WTC11 (cell line): ENCODE measurements at regions not wholly inside any gene's neighbourhood (a gene's known extent, or its start where the extent isn't known, plus 50 kb on each side); places are given as distances from the start of the nearest gene placed in this dataset.

Source experiments
- ATAC-seq: fragments of 200-7000 bp; cut with Tn5 transposase; 2 replicates; pipeline ENCODE4 v1.10.0; 2021; ENCODE audit warnings: mild to moderate bottlenecking, moderate library complexity
- CTCF ChIA-PET: fragments of 300-600 bp; sonication (Branson Sonifier 250); formaldehyde crosslinking; loops from one replicate; lab custom pipeline; 2021; ENCODE audit warnings: antibody characterized with exemption; lab: Charles Lee
- POLR2A ChIA-PET: fragments of 350-600 bp; sonication (Branson Sonifier 250); formaldehyde crosslinking; loops from one replicate; lab custom pipeline; 2021; ENCODE audit warnings: antibody characterized with exemption; lab: Charles Lee
- DNase-seq: peaks from one replicate; pipeline ENCODE4 v3.0.0; 2021; ENCODE audit warnings: low spot score
- H3K27ac Mint-ChIP-seq: 2 replicates; pipeline ENCODE4 v1.8.0; 2021; ENCODE audit warnings: mixed read lengths
- H3K27me3 Mint-ChIP-seq: 2 replicates; pipeline ENCODE4 v1.8.0; 2021; ENCODE audit warnings: low read depth, mild to moderate bottlenecking, moderate library complexity, mixed read lengths
- H3K36me3 Mint-ChIP-seq: 2 replicates; pipeline ENCODE4 v1.8.0; 2021; ENCODE audit warnings: mixed read lengths
- H3K4me1 Mint-ChIP-seq: 2 replicates; pipeline ENCODE4 v1.8.0; 2022; ENCODE audit warnings: mixed read lengths
- H3K4me3 Mint-ChIP-seq: 2 replicates; pipeline ENCODE4 v1.8.0; 2021; ENCODE audit warnings: mild to moderate bottlenecking, moderate library complexity, mixed read lengths
- H3K9me3 Mint-ChIP-seq: 2 replicates; pipeline ENCODE4 v1.8.0; 2021; ENCODE audit warnings: mixed read lengths
- EMX1 ChIP-seq: fragments of 250-450 bp; sonication (Bioruptor Pico); IDR thresholded peaks from 2 replicates; pipeline ENCODE4 v1.8.0; 2021; ENCODE audit warnings: mild to moderate bottlenecking
- ESRRA ChIP-seq: sonication (generic); formaldehyde crosslinking; IDR thresholded peaks from 2 replicates; pipeline ENCODE4 v1.8.1; 2022; ENCODE audit warnings: mild to moderate bottlenecking, missing genetic modification reagents, borderline replicate concordance
- GRHL2 ChIP-seq: fragments of 250-450 bp; sonication (Bioruptor Pico); IDR thresholded peaks from 2 replicates; pipeline ENCODE4 v1.8.0; 2022; ENCODE audit warnings: mild to moderate bottlenecking, moderate library complexity; ENCODE audit not compliant: insufficient replicate concordance, severe bottlenecking
- JAZF1 ChIP-seq: fragments of 250-450 bp; sonication (Bioruptor Pico); IDR thresholded peaks from 2 replicates; pipeline ENCODE4 v1.9.0; 2021; ENCODE audit warnings: moderate library complexity, mild to moderate bottlenecking, inconsistent platforms
- KAT7 ChIP-seq: sonication (generic); formaldehyde crosslinking; IDR thresholded peaks from 2 replicates; pipeline ENCODE4 v1.8.1; 2023; ENCODE audit warnings: missing genetic modification reagents, mild to moderate bottlenecking, borderline replicate concordance
- MXD4 ChIP-seq: fragments of 250-450 bp; sonication (Bioruptor Pico); IDR thresholded peaks from 2 replicates; pipeline ENCODE4 v1.8.0; 2021; ENCODE audit warnings: mild to moderate bottlenecking, moderate library complexity, borderline replicate concordance
- MYBL2 ChIP-seq: sonication (generic); formaldehyde crosslinking; IDR thresholded peaks from 2 replicates; pipeline ENCODE4 v1.8.1; 2023; ENCODE audit warnings: mild to moderate bottlenecking, moderate library complexity, missing genetic modification reagents
- NFATC4 ChIP-seq: fragments of 250-450 bp; sonication (Bioruptor Pico); IDR thresholded peaks from 2 replicates; pipeline ENCODE4 v1.9.0; 2021; ENCODE audit warnings: mild to moderate bottlenecking
- OVOL2 ChIP-seq: fragments of 250-450 bp; sonication (Bioruptor Pico); IDR thresholded peaks from 2 replicates; pipeline ENCODE4 v1.9.0; 2021; ENCODE audit warnings: mild to moderate bottlenecking, borderline replicate concordance
- TCF7 ChIP-seq: sonication (generic); formaldehyde crosslinking; IDR thresholded peaks from 2 replicates; pipeline ENCODE4 v1.8.0; 2022; ENCODE audit warnings: mild to moderate bottlenecking, low read depth, missing genetic modification reagents, moderate library complexity
- ZNF425 ChIP-seq: fragments of 250-450 bp; sonication (Bioruptor Pico); conservative IDR thresholded peaks from 2 replicates; pipeline ENCODE4 v1.9.0; 2021; ENCODE audit warnings: mild to moderate bottlenecking
- TF ChIP-seq, protein P1 (sequence below): fragments of 250-450 bp; sonication (Bioruptor Pico); IDR thresholded peaks from 2 replicates; pipeline ENCODE4 v1.8.0; 2021; ENCODE audit warnings: mild to moderate bottlenecking
- TF ChIP-seq, protein P2 (sequence below): sonication (generic); formaldehyde crosslinking; IDR thresholded peaks from 2 replicates; pipeline ENCODE4 v1.8.1; 2022; ENCODE audit warnings: mild to moderate bottlenecking, moderate library complexity, missing genetic modification reagents
- TF ChIP-seq, protein P3 (sequence below): sonication (generic); formaldehyde crosslinking; IDR thresholded peaks from 2 replicates; pipeline ENCODE4 v1.8.1; 2022; ENCODE audit warnings: low read depth, mild to moderate bottlenecking, moderate library complexity, missing genetic modification reagents, borderline replicate concordance
- TF ChIP-seq, protein P4 (sequence below): sonication (generic); formaldehyde crosslinking; IDR thresholded peaks from 2 replicates; pipeline ENCODE4 v1.8.0; 2022; ENCODE audit warnings: mild to moderate bottlenecking, missing genetic modification reagents
- TF ChIP-seq, protein P5 (sequence below): sonication (generic); formaldehyde crosslinking; IDR thresholded peaks from 2 replicates; pipeline ENCODE4 v1.8.1; 2023; ENCODE audit warnings: mild to moderate bottlenecking, missing genetic modification reagents, moderate library complexity
- TF ChIP-seq, protein P6 (sequence below): fragments of 250-450 bp; sonication (Bioruptor Pico); IDR thresholded peaks from 2 replicates; pipeline ENCODE4 v1.9.0; 2021; ENCODE audit warnings: moderate library complexity, mild to moderate bottlenecking, inconsistent platforms, borderline replicate concordance

GRCh38 chr1:218507355-218508002 is 162.3 kb downstream of the TGFB2 start:
- ChIA-PET CTCF (no interaction called here), POLR2A (no interaction called here)
- no peak overlapping the region for H3K4me3 Mint-ChIP-seq
- H3K36me3 Mint-ChIP-seq: peaks cover 41% of the 10 kb centered on the region
- no peak for ATAC-seq
- no peak for DNase-seq
- peaks cover 11% of the 10 kb centered on the region for H3K27me3 Mint-ChIP-seq
- no peaks in the 10 kb centered on the region for H3K4me1 Mint-ChIP-seq
- peaks cover 64% of the 10 kb centered on the region for H3K9me3 Mint-ChIP-seq
- TF ChIP-seq GRHL2 (CRISPR knock-in tag): no peak
- no peak for TF ChIP-seq ZNF425 (CRISPR knock-in tag)
- no peak for TF ChIP-seq TCF7 (CRISPR knock-in tag)
- TF ChIP-seq, protein P1, sequence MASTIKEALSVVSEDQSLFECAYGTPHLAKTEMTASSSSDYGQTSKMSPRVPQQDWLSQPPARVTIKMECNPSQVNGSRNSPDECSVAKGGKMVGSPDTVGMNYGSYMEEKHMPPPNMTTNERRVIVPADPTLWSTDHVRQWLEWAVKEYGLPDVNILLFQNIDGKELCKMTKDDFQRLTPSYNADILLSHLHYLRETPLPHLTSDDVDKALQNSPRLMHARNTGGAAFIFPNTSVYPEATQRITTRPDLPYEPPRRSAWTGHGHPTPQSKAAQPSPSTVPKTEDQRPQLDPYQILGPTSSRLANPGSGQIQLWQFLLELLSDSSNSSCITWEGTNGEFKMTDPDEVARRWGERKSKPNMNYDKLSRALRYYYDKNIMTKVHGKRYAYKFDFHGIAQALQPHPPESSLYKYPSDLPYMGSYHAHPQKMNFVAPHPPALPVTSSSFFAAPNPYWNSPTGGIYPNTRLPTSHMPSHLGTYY (CRISPR knock-in tag): no peak
- TF ChIP-seq ESRRA (CRISPR knock-in tag): no peak
- TF ChIP-seq, protein P2, sequence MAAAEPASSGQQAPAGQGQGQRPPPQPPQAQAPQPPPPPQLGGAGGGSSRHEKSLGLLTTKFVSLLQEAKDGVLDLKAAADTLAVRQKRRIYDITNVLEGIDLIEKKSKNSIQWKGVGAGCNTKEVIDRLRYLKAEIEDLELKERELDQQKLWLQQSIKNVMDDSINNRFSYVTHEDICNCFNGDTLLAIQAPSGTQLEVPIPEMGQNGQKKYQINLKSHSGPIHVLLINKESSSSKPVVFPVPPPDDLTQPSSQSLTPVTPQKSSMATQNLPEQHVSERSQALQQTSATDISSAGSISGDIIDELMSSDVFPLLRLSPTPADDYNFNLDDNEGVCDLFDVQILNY (CRISPR knock-in tag): no peak
- no peak for TF ChIP-seq EMX1
- no peak for TF ChIP-seq JAZF1 (CRISPR knock-in tag)
- H3K27ac Mint-ChIP-seq: no peak overlapping the region

GRCh38 chr1:218510153-218510772 is 165.1 kb downstream of the TGFB2 start:
- ChIA-PET CTCF (no interaction called here), POLR2A (no interaction called here)
- Mint-ChIP-seq H3K4me1 (no peaks in the 10 kb centered on the region), H3K27me3 (peaks cover 11% of the 10 kb centered on the region), H3K36me3 (peaks cover 38% of the 10 kb centered on the region), H3K9me3 (peaks cover 68% of the 10 kb centered on the region), H3K27ac (no peak overlapping the region), H3K4me3 (no peak overlapping the region)
- TF ChIP-seq OVOL2 (no peak), NFATC4 (CRISPR knock-in tag) (no peak), ZNF425 (CRISPR knock-in tag) (no peak), JAZF1 (CRISPR knock-in tag) (no peak), KAT7 (CRISPR knock-in tag) (no peak), MYBL2 (CRISPR knock-in tag) (no peak), MXD4 (CRISPR knock-in tag) (no peak)
- TF ChIP-seq, protein P3, sequence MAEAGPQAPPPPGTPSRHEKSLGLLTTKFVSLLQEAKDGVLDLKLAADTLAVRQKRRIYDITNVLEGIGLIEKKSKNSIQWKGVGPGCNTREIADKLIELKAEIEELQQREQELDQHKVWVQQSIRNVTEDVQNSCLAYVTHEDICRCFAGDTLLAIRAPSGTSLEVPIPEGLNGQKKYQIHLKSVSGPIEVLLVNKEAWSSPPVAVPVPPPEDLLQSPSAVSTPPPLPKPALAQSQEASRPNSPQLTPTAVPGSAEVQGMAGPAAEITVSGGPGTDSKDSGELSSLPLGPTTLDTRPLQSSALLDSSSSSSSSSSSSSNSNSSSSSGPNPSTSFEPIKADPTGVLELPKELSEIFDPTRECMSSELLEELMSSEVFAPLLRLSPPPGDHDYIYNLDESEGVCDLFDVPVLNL (CRISPR knock-in tag): no peak
- TF ChIP-seq, protein P4, sequence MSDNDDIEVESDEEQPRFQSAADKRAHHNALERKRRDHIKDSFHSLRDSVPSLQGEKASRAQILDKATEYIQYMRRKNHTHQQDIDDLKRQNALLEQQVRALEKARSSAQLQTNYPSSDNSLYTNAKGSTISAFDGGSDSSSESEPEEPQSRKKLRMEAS (CRISPR knock-in tag): no peak
- TF ChIP-seq, protein P5, sequence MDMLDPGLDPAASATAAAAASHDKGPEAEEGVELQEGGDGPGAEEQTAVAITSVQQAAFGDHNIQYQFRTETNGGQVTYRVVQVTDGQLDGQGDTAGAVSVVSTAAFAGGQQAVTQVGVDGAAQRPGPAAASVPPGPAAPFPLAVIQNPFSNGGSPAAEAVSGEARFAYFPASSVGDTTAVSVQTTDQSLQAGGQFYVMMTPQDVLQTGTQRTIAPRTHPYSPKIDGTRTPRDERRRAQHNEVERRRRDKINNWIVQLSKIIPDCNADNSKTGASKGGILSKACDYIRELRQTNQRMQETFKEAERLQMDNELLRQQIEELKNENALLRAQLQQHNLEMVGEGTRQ (CRISPR knock-in tag): no peak
- TF ChIP-seq, protein P6, sequence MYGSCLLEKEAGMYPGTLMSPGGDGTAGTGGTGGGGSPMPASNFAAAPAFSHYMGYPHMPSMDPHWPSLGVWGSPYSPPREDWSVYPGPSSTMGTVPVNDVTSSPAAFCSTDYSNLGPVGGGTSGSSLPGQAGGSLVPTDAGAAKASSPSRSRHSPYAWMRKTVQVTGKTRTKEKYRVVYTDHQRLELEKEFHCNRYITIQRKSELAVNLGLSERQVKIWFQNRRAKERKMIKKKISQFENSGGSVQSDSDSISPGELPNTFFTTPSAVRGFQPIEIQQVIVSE (CRISPR knock-in tag): no peak
- DNase-seq (no peak), ATAC-seq (no peak)
